Ovary (tissue), 3 donors: ENCODE measurements at regions not wholly inside any gene's neighbourhood (a gene's known extent, or its start where the extent isn't known, plus 50 kb on each side); places are given as distances from the start of the nearest gene placed in this dataset.

Source experiments
- CTCF ChIP-seq, 3 donors: fragments of 450-650 bp in 2 of 3; fragments of 200-600 bp in 1 of 3; IDR thresholded peaks; one replicate each; pipeline versions ENCODE4 v1.5.1 to v1.8.0; 2016 to 2022; ENCODE audit warnings: antibody characterized with exemption in 3 of 3, mild to moderate bottlenecking in 1 of 3
- EP300 ChIP-seq: sonication (generic); formaldehyde crosslinking; IDR thresholded peaks from one replicate; pipeline ENCODE4 v1.6.1; 2017; ENCODE audit warnings: antibody characterized with exemption
- POLR2A ChIP-seq: fragments of 450-650 bp; IDR thresholded peaks from one replicate; pipeline ENCODE4 v1.6.1; 2017; ENCODE audit warnings: antibody characterized with exemption, mild to moderate bottlenecking, moderate library complexity
- donor health status: DM: no; HTN: no; CAD: no.

- TF ChIP-seq CTCF (IDR thresholded peaks at IDR 0.05): no peak
- TF ChIP-seq EP300: no peak
- TF ChIP-seq POLR2A: no peak
Measured at GRCh38 chr21:32884062-32884461, 112.5 kb upstream of the PAXBP1 start.
